Nucleus accumbens (tissue), 56 donors: ENCODE measurements at regions not wholly inside any gene's neighbourhood (a gene's known extent, or its start where the extent isn't known, plus 50 kb on each side); places are given as distances from the start of the nearest gene placed in this dataset.

Experiments used
- DNase-seq, 56 donors: peaks; one replicate each; lab custom pipeline; 2025; lab: John Stamatoyannopoulos, UW

- no peak for DNase-seq
Measured at GRCh38 chr4:67126570-67126969, 418.7 kb downstream of the CENPC start.

DNA sequence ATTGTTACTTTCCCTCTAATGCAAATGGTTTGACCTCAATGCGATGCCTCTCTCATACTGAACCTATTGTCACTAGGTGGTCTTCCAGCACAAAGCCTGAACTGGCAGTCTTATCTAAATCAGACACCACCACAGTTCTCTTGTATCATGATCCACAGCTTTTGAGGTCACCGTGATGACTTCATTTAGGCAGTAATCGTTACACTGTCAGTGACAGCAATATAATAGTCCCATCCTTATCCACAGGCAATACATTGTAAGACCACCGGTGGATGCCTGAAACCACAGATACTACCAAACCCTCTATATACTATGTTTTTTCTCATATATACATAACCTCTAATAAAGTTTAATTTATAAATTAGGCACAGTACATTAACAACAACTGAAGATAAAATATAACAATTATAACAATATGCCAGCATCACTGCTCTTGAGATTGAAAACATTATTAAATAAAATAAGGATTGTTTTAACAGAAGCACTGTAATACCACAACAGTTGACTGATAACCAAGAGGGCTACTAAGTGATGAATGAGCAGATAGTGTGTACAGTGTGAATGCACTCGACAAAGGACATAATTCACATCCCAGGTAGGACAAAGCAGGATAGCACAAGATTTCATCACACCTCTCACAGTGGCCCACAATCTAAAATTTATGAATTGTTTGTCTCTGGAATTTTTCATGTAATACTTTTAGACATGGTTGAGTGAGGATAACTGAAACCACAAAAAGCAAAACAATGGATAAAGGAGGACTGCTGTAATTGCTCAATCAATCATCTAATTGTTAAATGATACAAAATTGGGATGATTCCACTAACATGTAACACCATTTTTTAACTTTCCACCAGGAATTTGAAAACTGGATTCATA lies 419.4 kb downstream of the CENPC start:
- no peak for DNase-seq

- no peak for DNase-seq
Measured at GRCh38 chr4:67124716-67125115, 420.6 kb downstream of the CENPC start.

DNA sequence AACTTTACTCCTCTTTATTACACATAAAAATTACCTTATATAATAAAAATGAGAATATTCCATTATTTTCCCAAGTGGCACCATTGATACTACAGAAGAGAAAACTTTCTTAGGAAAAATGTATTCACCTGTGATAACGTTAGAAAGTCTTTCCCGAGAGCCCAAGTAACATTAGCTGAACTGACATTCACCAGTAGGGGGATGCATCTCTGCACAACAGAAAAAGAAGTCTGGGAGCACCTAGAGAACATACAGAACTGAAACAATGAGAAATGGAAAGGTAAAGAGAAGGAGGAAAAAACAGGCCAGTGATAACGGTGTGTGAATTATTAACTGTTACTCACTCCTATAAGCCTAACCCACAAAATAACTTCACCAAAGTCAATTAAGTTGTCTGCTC lies 423.3 kb downstream of the CENPC start:
- DNase-seq: no peak

- no peak for DNase-seq
Measured at GRCh38 chr4:67120369-67120768, 424.9 kb downstream of the CENPC start.

- DNase-seq: no peak
Measured at GRCh38 chr4:67109276-67109675, 436.0 kb downstream of the CENPC start.

DNA sequence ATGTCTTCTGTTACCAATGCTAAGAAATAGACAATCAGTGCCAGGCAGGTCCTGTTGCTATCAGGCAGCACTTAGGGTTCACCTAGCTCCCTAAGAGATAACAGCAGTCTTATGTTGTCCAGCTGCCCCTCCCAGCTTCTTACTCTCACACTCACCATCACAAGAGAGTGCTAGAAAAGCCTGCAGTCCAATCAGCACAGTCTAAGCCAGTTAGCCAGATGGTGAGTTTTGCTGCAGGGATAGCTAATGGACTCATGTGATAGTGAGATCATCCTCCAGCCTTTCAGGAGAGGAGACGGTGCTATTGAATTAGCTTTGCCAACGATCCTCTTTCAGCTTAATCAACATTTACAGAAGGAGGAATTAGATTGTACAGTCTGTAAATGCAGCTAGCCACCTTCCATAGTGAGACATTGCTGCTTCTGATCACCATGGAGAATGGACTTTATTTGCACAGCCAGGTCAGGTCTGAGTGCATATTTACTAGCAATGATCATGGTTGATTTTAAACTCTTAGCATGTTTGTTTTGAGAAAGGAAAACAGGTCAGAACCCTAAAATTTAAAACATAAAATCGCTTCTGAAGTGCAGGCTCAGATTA lies 438.3 kb downstream of the CENPC start:
- no peak for DNase-seq

DNA sequence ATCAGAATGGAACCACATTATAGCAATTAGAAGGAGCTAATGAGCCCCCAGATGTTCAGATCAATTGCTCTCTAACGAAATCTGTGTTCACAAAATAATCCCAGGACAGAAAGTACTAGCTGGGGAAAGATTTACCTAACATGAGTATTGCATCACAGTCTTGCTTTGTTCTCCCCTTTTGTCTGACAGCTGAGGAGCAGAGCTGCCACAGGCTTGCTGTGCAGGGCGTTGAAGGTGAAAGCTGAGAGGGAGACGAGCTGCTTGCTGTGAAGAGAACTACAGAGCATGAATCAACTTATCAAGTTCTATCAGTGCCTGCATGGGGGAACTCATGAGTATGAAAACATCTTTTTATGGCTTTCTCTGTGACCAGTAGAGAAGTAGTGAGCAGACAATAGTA lies 441.2 kb downstream of the CENPC start:
- peak in 23 of 56 donors; percentile 12 to 71 (median 36) for DNase-seq

DNA sequence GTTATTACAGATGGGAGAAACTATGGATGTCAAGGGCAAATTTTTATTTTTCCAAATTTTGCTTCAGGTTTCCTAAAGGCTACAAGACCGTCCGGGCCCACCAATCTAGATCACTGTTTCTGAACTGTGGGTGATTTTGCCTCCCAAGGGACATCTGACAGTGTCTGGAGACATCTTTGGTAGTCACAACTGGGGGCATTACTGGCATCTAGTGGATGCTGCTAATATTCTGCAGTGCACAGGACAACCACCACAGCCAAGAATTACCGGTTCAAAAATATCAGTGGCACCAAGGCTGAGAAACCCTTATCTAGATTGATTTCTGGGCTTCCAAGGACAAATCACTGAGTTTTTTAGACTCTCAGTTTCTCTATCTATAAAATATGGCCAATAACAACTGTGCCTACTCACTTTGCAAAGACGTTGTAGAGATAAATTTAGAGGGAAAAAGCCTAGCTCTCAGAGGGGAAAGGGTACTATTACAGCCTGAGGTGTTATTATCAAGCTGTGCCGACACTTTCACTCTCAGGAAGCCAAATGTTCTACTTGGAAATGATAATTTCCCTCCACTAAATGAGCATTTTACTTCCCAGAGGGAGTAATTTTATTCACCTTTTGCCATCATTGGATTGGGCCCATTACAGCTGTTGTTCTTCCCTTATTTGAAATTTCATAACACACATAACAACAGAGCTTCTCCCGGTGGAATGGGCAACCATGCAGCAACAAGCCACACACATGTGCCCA lies 442.1 kb downstream of the CENPC start:
- DNase-seq: peak in 2 of 56 donors; percentile 1 to 4

- no peak for DNase-seq
Measured at GRCh38 chr4:67101612-67102011, 443.7 kb downstream of the CENPC start.

DNA sequence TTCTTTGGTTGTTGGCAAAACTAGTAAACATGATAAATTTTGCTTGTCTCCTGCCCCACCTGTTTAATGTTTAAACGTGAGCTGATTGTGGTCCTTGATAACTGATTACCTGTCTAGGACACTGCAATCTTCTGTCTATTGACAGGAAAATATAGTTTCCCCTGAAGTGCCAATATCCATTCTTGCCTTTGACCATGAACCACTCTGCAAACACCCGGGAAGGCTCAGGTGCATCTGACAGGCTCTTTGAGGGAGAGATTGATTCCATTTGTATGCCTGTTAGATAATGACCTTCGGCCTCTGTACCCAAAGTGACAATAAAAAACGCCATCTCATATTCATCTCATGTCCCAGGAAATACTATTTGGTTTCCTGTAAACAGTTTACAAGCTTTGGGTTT lies 453.0 kb downstream of the CENPC start:
- DNase-seq: no peak

- DNase-seq: no peak
Measured at GRCh38 chr4:67091673-67092072, 453.6 kb downstream of the CENPC start.

DNA sequence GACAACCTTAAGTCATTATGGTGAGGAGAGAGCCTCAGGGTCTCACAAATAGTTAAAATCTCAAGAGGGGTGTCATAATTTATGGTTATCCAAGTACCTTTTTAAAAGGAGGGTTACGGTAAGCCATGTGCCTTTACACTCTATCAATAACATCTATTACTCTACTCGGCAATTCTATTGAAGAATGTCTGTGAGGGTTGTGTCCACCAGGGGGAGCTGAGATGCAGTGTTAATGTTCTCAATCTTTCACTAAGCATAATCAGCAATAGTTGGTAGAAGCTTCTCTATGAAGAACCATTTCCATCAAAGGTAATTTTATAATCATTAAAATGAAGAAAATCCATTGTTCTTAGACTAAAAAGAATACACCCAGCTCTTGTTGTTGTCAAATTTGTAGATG lies 457.4 kb downstream of the CENPC start:
- DNase-seq: peak in 8 of 56 donors; percentile 0 to 49 (median 11)

DNA sequence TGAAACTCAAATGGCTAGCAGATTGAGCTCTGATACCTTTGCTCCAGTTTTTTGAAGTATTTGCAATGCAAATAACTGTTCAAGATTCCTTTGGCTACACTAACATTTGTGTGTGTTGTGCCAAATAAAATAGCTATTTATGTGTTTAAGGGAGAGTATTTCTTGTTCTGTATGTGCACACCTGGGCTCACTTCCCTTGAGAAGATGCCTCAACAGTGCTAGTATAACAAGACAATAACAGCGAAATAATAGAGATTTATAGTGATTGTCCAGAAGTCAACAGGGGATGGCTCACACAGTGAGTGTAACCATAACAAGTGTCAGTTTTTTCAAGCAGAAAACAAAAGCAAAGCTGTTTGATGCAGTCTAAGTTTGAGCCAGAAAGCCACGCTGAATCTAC lies 460.5 kb downstream of the CENPC start:
- DNase-seq: peak in 2 of 56 donors; percentile 3 to 6

DNA sequence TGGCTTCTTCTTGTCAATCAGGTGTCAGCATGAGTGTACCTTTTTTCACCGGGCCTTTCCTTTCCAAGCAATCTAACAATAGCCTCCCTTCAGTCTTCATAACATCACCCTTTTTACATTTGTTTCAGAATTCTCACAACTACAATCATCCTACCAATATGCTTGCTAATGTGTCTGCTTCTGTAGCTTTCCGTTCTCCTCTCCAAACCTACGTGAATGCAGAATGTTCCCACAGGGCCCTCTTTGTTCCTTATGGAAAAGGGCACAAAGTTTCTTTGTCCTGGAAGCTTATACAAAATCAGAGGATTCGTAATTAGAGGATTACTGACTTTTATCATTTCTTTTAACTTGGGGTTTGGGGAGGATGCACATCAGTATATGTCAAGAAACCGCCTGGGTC lies 461.8 kb downstream of the CENPC start:
- peak in 2 of 56 donors; percentile 0 to 2 for DNase-seq

DNA sequence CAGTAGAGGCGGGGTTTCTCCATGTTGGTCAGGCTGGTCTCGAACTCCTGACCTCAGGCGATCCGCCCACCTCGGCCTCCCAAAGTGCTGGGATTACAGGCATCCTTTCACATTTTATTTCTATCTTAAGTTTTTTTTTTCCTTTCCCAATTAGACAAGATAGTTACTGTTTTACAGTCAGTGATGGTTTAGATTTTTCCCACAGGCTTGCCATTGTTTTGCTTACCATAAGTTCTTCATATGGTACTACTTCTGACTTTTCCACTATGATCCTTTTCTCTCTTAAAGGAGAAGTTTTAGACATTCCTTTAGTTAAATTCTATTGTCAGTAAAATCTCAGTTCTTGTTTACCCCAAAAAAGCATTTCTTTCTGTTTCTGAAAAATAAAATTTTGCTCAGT lies 462.6 kb downstream of the CENPC start:
- DNase-seq: no peak

- DNase-seq: no peak
Measured at GRCh38 chr4:67080046-67080557, 465.2 kb downstream of the CENPC start.

DNA sequence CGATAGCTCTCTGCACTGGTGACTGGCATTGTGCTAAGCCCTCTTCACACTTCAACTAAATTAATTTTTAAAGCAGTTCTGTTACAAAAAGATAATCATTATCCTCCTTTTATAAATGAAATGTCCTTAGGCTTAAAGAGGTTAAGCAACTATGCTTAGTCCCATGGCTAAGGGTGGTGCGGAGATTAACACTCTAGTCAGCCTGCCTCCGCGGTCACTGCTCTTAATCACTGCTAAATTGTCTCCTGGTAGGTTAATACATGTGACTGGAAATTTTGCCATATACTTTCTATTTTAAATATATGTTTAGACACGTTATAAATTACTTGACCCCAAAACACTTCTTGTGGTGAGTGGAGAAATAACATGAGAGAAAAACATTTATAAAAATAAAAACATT lies 473.7 kb downstream of the CENPC start:
- DNase-seq: no peak

GRCh38 chr4:67055319-67055718 lies 490.0 kb downstream of the CENPC start:
- DNase-seq: no peak

DNA sequence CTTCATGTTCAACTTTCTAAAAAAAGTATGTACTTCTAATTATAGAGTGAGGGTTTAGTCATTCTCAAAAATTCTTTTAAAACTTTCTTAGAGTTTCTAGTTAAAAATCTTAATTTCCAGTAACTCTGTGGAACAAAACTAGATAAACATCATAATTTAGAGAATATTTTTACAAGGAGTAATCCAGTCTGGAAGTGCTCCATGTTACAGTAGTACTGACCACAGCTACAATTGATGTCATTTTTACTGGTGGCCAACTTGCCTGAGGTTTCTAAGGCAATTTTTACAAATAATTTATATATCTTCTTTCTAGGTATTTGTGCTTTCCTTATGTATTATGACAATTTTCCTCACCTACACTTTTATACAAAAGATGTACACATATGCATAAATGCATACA lies 490.4 kb downstream of the CENPC start:
- no peak for DNase-seq
